MM.1S (cell line): ENCODE measurements at regions not wholly inside any gene's neighbourhood (a gene's known extent, or its start where the extent isn't known, plus 50 kb on each side); places are given as distances from the start of the nearest gene placed in this dataset.

ENCODE experiments used
- EZH2 ChIP-seq: fragments of 300-600 bp; sonication (generic); optimal IDR thresholded peaks from 2 replicates; pipeline ENCODE3; 2017; ENCODE audit warnings: low read depth, mild to moderate bottlenecking, antibody characterized with exemption, low read length, mixed read lengths
- TF ChIP-seq, protein P1 (sequence below): fragments of 300-600 bp; sonication (generic); IDR thresholded peaks from 2 replicates; pipeline ENCODE4 v1.5.1; 2016; ENCODE audit warnings: antibody characterized with exemption, low read length, mixed read lengths

DNA sequence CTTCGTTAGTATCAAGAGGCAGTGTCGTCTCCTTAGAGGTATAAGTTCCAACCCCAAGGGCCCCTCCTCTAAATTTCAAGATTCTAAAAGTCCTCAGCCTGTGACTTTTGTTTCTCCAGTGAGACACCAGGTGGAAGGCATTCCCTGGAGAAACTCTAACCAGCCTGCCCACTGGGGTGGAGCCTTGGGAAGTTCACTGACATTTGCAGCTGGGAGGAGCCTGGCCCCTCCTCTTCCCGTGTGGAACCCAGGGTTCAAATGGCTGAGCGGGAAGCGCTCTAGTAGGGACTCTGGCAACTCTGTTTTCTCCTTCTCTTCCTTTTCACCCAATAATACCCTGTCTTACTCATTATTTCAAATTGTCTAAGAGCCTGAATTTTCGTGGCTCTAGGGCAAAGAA is 325.0 kb downstream of the TLL1 start:
- TF ChIP-seq, protein P1, sequence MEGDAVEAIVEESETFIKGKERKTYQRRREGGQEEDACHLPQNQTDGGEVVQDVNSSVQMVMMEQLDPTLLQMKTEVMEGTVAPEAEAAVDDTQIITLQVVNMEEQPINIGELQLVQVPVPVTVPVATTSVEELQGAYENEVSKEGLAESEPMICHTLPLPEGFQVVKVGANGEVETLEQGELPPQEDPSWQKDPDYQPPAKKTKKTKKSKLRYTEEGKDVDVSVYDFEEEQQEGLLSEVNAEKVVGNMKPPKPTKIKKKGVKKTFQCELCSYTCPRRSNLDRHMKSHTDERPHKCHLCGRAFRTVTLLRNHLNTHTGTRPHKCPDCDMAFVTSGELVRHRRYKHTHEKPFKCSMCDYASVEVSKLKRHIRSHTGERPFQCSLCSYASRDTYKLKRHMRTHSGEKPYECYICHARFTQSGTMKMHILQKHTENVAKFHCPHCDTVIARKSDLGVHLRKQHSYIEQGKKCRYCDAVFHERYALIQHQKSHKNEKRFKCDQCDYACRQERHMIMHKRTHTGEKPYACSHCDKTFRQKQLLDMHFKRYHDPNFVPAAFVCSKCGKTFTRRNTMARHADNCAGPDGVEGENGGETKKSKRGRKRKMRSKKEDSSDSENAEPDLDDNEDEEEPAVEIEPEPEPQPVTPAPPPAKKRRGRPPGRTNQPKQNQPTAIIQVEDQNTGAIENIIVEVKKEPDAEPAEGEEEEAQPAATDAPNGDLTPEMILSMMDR = no peak
- TF ChIP-seq EZH2 = no peak
